ENCODE measurements at regions not wholly inside any gene's neighbourhood (a gene's known extent, or its start where the extent isn't known, plus 50 kb on each side); places are given as distances from the start of the nearest gene placed in this dataset.

DNA sequence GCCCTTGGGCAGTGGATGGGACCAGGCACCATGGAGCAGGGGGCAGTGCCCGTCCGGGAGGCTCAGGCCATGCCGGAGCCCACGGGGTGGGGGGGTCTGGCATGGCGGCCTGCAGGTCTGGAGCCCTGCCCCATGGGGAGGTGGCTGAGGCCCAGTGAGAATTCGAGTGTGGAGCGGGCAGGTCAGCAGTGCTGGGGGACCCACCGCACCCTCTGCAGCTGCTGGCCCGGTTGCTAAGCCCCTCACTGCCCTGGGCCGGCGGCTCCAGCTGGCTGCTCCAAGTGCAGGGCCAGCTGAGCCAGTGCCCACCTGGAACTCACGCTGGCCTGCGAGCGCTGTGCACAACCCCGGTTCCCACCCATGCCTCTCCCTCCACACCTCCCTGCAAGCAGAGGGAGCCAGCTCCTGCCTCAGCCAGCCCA is 1157.9 kb upstream of the ADGRL3 start:
- TF ChIP-seq, protein P1, sequence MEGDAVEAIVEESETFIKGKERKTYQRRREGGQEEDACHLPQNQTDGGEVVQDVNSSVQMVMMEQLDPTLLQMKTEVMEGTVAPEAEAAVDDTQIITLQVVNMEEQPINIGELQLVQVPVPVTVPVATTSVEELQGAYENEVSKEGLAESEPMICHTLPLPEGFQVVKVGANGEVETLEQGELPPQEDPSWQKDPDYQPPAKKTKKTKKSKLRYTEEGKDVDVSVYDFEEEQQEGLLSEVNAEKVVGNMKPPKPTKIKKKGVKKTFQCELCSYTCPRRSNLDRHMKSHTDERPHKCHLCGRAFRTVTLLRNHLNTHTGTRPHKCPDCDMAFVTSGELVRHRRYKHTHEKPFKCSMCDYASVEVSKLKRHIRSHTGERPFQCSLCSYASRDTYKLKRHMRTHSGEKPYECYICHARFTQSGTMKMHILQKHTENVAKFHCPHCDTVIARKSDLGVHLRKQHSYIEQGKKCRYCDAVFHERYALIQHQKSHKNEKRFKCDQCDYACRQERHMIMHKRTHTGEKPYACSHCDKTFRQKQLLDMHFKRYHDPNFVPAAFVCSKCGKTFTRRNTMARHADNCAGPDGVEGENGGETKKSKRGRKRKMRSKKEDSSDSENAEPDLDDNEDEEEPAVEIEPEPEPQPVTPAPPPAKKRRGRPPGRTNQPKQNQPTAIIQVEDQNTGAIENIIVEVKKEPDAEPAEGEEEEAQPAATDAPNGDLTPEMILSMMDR (IDR thresholded peaks at IDR 0.05), result no peak

DNA sequence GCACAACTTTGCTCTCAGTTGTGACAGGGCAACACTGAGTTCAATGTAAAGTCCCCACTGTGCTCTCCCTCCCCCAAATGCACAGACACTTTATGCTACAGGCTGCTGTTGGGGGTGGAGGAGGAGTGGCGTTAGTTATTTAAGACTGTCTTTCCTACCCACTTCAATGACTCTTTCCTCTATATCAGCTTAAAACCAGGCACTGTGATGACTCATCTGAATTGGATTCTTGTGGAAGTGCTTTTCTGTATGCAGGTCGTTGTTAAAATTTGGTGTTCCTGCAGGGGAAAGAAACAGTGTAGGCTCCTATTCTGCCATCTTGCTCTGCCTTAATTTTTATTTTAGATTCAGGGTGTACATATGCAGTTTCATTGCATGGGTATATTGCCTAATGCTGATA is 1157.2 kb upstream of the ADGRL3 start:
- TF ChIP-seq, protein P1 (IDR thresholded peaks at IDR 0.05), result no peak

DNA sequence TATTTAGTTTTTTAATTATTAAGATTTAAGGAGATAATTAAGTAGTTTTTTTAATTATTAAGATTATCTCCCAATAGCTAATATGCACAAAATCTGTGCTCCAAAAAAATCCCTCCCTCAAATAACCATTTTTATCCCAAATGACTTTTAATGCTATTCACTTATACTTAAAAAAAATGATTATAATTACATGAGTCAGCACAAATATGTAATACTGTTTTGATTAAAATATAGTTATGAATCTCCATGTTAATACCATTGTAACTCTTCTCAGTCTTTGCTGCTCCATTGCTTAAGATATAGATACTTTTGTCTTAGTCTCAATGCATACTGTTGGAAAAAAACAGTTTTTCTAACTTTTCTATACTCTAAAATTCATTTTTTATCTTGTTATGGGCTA is 1121.1 kb upstream of the ADGRL3 start:
- TF ChIP-seq, protein P1 (IDR thresholded peaks at IDR 0.05), result no peak

DNA sequence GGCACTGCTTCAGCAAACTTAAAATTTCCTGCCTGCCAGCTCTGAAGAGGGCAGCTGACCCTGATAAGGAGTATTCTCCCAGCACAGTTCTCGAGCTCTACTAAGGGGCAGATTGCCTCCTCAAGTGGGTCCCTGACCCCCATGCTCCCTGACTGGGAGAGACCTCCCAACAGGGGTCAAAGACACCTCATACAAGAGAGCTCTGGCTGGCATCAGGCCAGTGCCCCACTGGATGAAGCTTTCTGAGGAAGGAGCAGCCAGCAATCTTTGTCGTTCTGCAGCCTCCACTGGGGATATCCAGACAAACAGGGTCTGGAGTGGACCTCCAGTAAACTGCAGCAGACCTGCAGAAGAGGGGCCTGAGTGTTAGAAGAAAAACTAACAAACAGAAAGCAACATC is 1118.3 kb upstream of the ADGRL3 start:
- TF ChIP-seq, protein P1 (IDR thresholded peaks at IDR 0.05), result no peak

DNA sequence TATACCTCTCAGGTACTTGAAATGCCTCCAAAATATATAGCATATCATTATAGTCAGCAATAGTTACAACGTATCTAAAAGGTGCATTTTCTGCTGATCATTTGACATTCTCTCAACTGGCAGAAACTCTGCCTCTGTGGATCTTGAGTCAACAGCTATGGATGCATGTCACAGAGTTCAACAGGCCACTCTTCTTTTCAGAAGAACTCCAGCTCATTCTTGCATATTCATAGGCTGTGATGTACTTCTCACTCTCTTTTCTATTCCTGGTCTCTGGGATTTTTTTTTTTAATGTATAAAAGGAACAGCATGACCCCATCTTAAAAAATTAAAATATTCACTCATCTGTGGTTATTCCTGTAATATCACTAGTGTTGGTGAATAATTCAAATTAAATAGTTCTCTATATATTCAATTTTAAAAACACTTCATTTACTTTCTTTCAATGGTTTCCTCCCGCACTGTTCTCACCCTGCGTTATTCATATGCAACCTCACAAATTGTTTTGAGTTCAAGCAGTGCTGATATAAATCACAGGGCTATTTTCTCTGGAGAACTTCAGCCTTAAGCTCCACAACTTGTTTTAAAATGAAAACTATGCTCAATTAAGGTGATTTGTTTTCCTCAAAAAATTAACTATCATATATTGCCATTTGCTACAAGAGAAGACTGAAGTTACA is 1111.2 kb upstream of the ADGRL3 start:
- TF ChIP-seq, protein P1 (IDR thresholded peaks at IDR 0.05), result no peak

DNA sequence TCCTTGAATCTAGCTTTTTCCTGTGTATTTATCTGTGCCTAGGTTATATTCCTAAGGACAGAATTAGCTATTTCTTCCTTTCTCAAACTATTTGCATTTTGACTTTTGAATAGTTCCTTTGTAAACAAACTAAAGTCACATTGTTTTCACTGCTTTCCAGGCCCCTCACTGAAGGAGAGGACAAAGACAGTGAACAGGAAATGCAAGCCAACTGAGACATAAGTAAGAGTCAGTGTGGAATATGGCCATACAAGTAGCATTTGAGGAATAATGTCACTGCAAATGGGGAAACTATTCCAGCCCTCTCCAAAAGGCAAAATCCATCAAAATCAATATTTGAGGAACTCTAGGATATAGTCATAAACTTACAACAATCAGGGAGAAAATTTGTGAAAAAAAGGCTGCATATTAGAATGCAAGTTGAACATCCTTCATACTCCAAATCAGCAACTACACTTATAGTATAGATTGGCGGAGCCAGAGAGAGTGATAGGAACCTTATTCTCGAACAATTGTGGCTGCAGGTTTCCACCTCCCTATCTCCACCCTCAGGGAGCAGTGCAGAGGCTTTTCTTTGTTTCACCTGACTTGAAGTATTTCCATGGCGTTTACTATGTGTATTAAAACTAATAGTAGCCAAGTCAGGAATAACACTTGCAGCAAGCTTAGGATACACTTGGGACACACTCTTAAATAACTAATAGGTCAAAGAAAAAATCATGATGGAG is 1110.4 kb upstream of the ADGRL3 start:
- TF ChIP-seq, protein P1 (IDR thresholded peaks at IDR 0.05), result no peak

DNA sequence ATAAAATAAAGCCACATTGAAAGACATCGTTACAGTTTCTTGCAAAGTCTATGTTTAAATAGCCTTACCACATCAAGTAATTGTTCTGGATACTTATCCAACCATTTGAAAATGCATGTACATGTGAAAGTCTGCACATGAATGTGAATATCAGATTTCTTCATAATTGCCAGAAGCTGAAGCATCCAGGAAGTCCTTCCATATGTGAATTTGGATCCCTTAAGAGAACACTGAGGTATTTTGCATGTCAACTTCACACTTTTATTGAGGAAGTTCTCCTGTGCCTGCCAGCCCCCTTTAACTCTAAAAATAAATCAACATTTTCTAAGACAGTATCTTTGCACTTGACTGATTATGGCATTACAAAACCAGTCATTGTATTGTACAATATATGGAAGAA is 1103.5 kb upstream of the ADGRL3 start:
- TF ChIP-seq, protein P1 (IDR thresholded peaks at IDR 0.05), result no peak
